ENCODE measurements at regions not wholly inside any gene's neighbourhood (a gene's known extent, or its start where the extent isn't known, plus 50 kb on each side); places are given as distances from the start of the nearest gene placed in this dataset.

DNA sequence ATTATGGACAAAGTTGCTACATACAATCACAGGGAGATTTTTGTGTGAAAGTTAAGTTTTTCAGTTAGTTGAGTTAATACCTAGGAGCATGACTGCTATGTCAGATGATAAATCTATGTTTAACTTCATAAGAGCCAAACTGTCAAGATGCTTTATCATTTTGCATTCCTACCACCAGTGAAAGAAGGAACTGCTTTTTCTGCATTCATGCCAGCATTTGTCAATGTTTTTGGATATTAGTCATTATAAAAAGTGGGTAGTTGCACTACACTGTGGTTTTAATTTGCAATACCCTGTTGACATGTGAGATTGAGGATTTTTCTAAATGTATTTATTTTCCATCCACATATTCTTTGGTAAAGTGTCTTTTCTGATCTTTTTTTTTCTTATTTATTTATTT lies 434.0 kb upstream of the MON1B start:
- TF ChIP-seq EZH2 (IDR thresholded peaks at IDR 0.05; ENCODE audit: borderline replicate concordance) (no peak), CTCF (IDR thresholded peaks at IDR 0.05; ENCODE audit: poor library complexity) (no peak), EZH2phosphoT487 (IDR thresholded peaks at IDR 0.05; ENCODE audit: low read depth, severe bottlenecking, unreplicated experiment) (no peak)
- no peaks in the 10 kb centered on the region for H3K79me2 ChIP-seq
- no peaks in the 10 kb centered on the region for H3K4me1 ChIP-seq (ENCODE audit: insufficient read depth)
- H3K9me2 ChIP-seq (replicated peaks; ENCODE audit: insufficient read depth): no peaks in the 10 kb centered on the region
- H3K4me2 ChIP-seq: no peak overlapping the region
- no peak overlapping the region for H3K27ac ChIP-seq
- H3K36me3 ChIP-seq (replicated peaks; ENCODE audit: insufficient read depth, low read depth): no peaks in the 10 kb centered on the region
- no peak overlapping the region for H2AFZ ChIP-seq
- H3K9me3 ChIP-seq (ENCODE audit: low read depth): no peaks in the 10 kb centered on the region
- DNase-seq (ENCODE audit: low spot score): no peak
- no peaks in the 10 kb centered on the region for H3K27me3 ChIP-seq
- H4K20me1 ChIP-seq (ENCODE audit: insufficient read depth, poor library complexity, severe bottlenecking): no peaks in the 10 kb centered on the region
- no peak overlapping the region for H3K4me3 ChIP-seq

- Histone ChIP-seq H3K9me2 (replicated peaks; ENCODE audit: insufficient read depth) (no peaks in the 10 kb centered on the region), H3K4me2 (no peak overlapping the region), H3K36me3 (replicated peaks; ENCODE audit: insufficient read depth, low read depth) (no peaks in the 10 kb centered on the region), H3K79me2 (no peaks in the 10 kb centered on the region), H3K4me1 (ENCODE audit: insufficient read depth) (no peaks in the 10 kb centered on the region), H4K20me1 (ENCODE audit: insufficient read depth, poor library complexity, severe bottlenecking) (no peaks in the 10 kb centered on the region), H3K4me3 (no peak overlapping the region), H3K27me3 (no peaks in the 10 kb centered on the region), H3K9me3 (ENCODE audit: low read depth) (no peaks in the 10 kb centered on the region), H2AFZ (no peak overlapping the region), H3K27ac (no peak overlapping the region)
- no peak for TF ChIP-seq EZH2 (IDR thresholded peaks at IDR 0.05; ENCODE audit: borderline replicate concordance)
- no peak for TF ChIP-seq CTCF (IDR thresholded peaks at IDR 0.05; ENCODE audit: poor library complexity)
- TF ChIP-seq EZH2phosphoT487 (IDR thresholded peaks at IDR 0.05; ENCODE audit: low read depth, severe bottlenecking, unreplicated experiment): no peak
- no peak for DNase-seq (ENCODE audit: low spot score)
These were observed 424.5 kb upstream of the MON1B start for GRCh38 chr16:76766538-76766937.

GRCh38 chr16:76768316-76768715 lies 422.7 kb upstream of the MON1B start:
- TF ChIP-seq EZH2 (IDR thresholded peaks at IDR 0.05; ENCODE audit: borderline replicate concordance) (no peak), CTCF (IDR thresholded peaks at IDR 0.05; ENCODE audit: poor library complexity) (no peak), EZH2phosphoT487 (IDR thresholded peaks at IDR 0.05; ENCODE audit: low read depth, severe bottlenecking, unreplicated experiment) (no peak)
- no peak overlapping the region for H3K4me3 ChIP-seq
- H3K4me1 ChIP-seq (ENCODE audit: insufficient read depth): no peaks in the 10 kb centered on the region
- no peaks in the 10 kb centered on the region for H3K36me3 ChIP-seq (replicated peaks; ENCODE audit: insufficient read depth, low read depth)
- no peak overlapping the region for H3K27ac ChIP-seq
- no peaks in the 10 kb centered on the region for H4K20me1 ChIP-seq (ENCODE audit: insufficient read depth, poor library complexity, severe bottlenecking)
- 93% methylated on average over 3 of the region's 3 CpGs for WGBS (ENCODE audit: low lambda C conversion rate, missing lambda C conversion rate)
- no peaks in the 10 kb centered on the region for H3K79me2 ChIP-seq
- no peak overlapping the region for H2AFZ ChIP-seq
- no peak for DNase-seq (ENCODE audit: low spot score)
- no peaks in the 10 kb centered on the region for H3K9me3 ChIP-seq (ENCODE audit: low read depth)
- H3K27me3 ChIP-seq: no peaks in the 10 kb centered on the region
- H3K4me2 ChIP-seq: no peak overlapping the region
- no peaks in the 10 kb centered on the region for H3K9me2 ChIP-seq (replicated peaks; ENCODE audit: insufficient read depth)

DNA sequence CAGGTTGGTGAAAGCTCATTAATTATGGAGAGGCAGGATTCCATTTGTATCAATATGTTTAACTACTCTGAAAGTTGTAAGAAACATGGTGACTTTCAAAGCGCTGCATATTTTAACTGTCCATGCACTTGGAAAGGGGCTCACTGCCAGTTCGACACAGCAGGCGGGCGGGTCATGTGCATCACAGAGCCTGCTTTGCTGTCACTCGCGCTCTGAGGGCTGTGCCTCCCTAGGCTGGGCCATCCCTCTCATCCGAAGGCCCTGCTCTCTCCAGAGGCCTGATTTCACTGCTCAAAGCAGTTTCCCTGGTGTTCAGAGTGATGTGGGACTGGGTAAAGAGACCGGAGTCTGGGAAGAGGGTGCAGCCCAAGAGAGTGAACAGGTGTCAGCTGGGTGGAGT lies 422.0 kb upstream of the MON1B start:
- Histone ChIP-seq H3K27me3 (no peaks in the 10 kb centered on the region), H3K36me3 (replicated peaks; ENCODE audit: insufficient read depth, low read depth) (no peaks in the 10 kb centered on the region), H3K4me3 (no peak overlapping the region), H3K27ac (no peak overlapping the region), H3K79me2 (no peaks in the 10 kb centered on the region), H4K20me1 (ENCODE audit: insufficient read depth, poor library complexity, severe bottlenecking) (no peaks in the 10 kb centered on the region), H3K9me3 (ENCODE audit: low read depth) (no peaks in the 10 kb centered on the region), H3K4me2 (no peak overlapping the region), H3K9me2 (replicated peaks; ENCODE audit: insufficient read depth) (no peaks in the 10 kb centered on the region), H3K4me1 (ENCODE audit: insufficient read depth) (no peaks in the 10 kb centered on the region), H2AFZ (no peak overlapping the region)
- TF ChIP-seq EZH2 (IDR thresholded peaks at IDR 0.05; ENCODE audit: borderline replicate concordance) (no peak), CTCF (IDR thresholded peaks at IDR 0.05; ENCODE audit: poor library complexity) (no peak), EZH2phosphoT487 (IDR thresholded peaks at IDR 0.05; ENCODE audit: low read depth, severe bottlenecking, unreplicated experiment) (no peak)
- DNase-seq (ENCODE audit: low spot score): no peak
- WGBS (ENCODE audit: low lambda C conversion rate, missing lambda C conversion rate): 92% methylated on average over 8 of the region's 8 CpGs

All from hepatocyte (in vitro differentiated cells).